HUES6 (cell line): ENCODE measurements at regions not wholly inside any gene's neighbourhood (a gene's known extent, or its start where the extent isn't known, plus 50 kb on each side); places are given as distances from the start of the nearest gene placed in this dataset.

ENCODE experiments used
- H3K27ac ChIP-seq: 2 replicates; pipeline ENCODE4 v1.7.0; 2013; ENCODE audit warnings: low read depth, mild to moderate bottlenecking, low read length, inconsistent platforms
- H3K27me3 ChIP-seq: 2 replicates; pipeline ENCODE4 v1.6.1; 2013; ENCODE audit warnings: low read length; ENCODE audit not compliant: control insufficient read depth, insufficient read depth
- H3K36me3 ChIP-seq: 2 replicates; pipeline ENCODE4 v1.6.1; 2013; ENCODE audit warnings: low read length; ENCODE audit not compliant: control insufficient read depth, insufficient read depth
- H3K4me1 ChIP-seq: 2 replicates; pipeline ENCODE4 v1.6.1; 2013; ENCODE audit warnings: low read length; ENCODE audit not compliant: control insufficient read depth, insufficient read depth
- H3K4me3 ChIP-seq: 2 replicates; pipeline ENCODE4 v1.5.1; 2013; ENCODE audit warnings: low read depth, low read length
- H3K9ac ChIP-seq: one replicate; pipeline ENCODE4 v1.6.1; 2013; ENCODE audit warnings: mild to moderate bottlenecking, low read length
- H3K9me3 ChIP-seq: 2 replicates; pipeline ENCODE4 v1.6.1; 2013; ENCODE audit warnings: low read depth, low read length; ENCODE audit not compliant: control insufficient read depth, insufficient read depth

DNA sequence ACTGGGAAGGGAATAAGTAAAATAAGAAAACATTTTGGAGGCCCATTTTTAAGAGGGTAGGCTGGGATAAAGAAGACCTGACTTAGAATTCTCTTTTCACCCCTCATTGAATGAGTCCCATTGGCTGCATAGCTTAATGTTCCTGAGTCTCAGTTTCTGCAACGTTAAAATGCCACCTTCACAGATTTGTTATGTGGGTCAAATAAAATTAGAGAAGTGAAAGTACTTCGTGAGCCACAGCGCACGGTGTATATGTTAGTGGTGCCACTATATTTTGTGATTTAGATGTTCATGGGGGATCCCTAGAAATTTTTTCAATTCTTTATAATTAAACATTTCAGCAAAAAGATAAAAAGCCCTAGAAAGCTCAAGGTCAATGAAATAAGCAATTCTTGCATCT, 109.2 kb upstream of the HS3ST1 start:
- Histone ChIP-seq H3K9ac (no peak overlapping the region), H3K36me3 (no peaks in the 10 kb centered on the region), H3K4me1 (peaks cover 4% of the 10 kb centered on the region), H3K4me3 (no peak overlapping the region), H3K9me3 (no peaks in the 10 kb centered on the region), H3K27ac (no peak overlapping the region), H3K27me3 (no peaks in the 10 kb centered on the region)

DNA sequence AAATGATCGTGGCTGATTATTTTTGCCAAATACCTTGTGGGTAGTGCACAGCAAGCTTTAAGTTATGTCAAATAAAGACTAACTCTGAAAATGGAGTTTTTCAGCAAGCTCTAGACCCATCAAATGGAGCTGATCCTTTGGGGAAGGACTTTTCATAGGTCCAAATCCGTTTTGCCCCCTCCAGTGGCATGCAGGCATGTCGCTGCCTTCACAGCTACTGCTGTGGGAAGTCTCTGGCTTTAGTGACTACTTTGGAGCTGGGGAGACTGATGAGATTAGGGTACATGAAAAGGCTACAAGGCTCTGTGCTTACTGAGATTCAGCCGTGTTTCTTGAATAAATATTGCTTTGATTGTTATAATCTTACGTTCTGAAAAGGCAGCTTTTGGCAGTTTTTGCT, 106.6 kb upstream of the HS3ST1 start:
- peaks cover 4% of the 10 kb centered on the region for H3K4me1 ChIP-seq
- H3K36me3 ChIP-seq = no peaks in the 10 kb centered on the region
- H3K4me3 ChIP-seq = no peak overlapping the region
- no peak overlapping the region for H3K27ac ChIP-seq
- H3K9ac ChIP-seq = no peak overlapping the region
- no peaks in the 10 kb centered on the region for H3K27me3 ChIP-seq
- H3K9me3 ChIP-seq = peaks cover 4% of the 10 kb centered on the region; the same call in 1 of the 2 replicates

DNA sequence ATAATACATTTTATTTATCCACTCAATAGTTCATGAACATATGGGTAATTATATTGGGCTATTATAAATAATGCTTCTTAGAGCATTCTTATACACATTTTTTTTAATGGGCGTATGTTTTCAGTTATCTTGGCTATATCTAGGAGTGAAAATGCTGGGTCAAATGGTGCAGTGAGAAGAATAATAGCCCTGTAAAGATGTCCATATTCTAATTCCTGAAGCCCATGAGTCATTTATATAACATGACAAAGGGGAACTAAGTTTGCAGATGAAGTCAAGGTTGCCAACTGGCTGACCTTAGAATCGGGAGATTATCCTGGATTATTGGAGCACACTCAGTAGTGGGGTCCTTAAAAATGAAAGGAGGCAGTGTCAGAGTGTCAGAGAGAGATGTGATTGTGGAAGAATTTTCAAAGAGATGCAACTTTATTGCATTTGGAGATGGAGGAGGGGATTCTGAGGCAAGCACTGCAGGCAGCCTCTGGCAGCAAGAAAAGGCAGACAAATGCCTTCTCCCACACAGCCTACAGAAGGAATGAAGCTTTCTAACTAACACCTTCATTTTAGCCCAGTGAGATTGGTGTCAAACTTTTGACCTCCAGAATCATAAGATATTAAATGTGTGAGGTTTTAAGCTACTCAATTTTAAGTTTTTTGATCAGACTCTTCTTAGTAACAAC, 106.1 kb upstream of the HS3ST1 start:
- Histone ChIP-seq H3K4me1 (peaks cover 4% of the 10 kb centered on the region), H3K9me3 (peaks cover 4% of the 10 kb centered on the region; the same call in 1 of the 2 replicates), H3K27me3 (no peaks in the 10 kb centered on the region), H3K36me3 (no peaks in the 10 kb centered on the region), H3K27ac (no peak overlapping the region), H3K9ac (no peak overlapping the region), H3K4me3 (no peak overlapping the region)

DNA sequence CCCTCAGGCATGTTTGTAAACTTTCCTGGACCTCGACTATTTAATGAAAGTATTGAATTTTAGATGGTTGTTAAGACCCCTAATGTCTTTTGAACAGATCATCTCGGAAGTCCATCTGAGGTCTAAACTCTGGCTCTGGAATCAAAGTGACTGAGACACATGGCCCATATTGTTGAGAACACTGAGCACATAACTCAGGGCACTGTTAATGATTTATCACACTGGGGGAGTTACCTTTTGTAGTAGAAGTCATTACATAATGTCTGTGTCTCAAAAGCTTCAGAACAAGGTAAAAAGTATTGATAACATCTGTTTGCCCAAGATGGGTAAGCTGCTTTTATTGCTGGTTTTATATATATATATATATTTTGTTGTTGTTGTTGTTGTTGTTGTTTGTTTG, 103.4 kb upstream of the HS3ST1 start:
- Histone ChIP-seq H3K36me3 (no peaks in the 10 kb centered on the region), H3K27ac (no peak overlapping the region), H3K4me3 (no peak overlapping the region), H3K4me1 (peaks cover 4% of the 10 kb centered on the region), H3K27me3 (no peaks in the 10 kb centered on the region), H3K9ac (no peak overlapping the region), H3K9me3 (peaks cover 4% of the 10 kb centered on the region; the same call in 1 of the 2 replicates)

DNA sequence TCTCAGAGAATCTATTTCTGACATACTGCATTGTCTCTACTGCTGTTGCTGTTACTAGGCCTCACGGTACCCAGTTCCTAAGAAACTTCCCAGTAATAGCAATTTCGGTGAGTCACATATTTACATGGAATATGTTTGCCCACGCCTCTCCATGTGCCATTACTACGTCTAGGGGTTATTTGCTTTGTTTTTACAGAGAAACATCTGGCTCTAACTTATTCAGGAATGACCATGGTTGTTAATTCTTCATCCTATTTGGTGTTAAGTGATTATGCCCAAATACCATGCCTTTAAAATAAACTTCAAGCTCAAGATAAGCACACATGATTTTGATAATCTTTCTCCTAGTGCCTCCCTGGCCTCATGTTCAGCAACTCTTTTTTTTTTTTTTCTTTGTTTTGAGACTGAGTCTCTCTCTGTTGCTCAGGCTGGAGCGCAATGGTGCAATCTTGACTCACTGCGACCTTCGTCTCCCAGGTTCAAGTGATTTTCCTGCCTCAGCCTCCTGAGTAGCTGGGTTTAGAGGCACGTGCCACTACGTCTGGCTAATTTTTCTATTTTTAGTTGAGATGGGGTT, 101.0 kb upstream of the HS3ST1 start:
- Histone ChIP-seq H3K4me3 (no peak overlapping the region), H3K27ac (no peak overlapping the region), H3K9ac (no peak overlapping the region), H3K4me1 (no peaks in the 10 kb centered on the region), H3K36me3 (no peaks in the 10 kb centered on the region), H3K27me3 (no peaks in the 10 kb centered on the region), H3K9me3 (peaks cover 4% of the 10 kb centered on the region; the same call in 1 of the 2 replicates)

DNA sequence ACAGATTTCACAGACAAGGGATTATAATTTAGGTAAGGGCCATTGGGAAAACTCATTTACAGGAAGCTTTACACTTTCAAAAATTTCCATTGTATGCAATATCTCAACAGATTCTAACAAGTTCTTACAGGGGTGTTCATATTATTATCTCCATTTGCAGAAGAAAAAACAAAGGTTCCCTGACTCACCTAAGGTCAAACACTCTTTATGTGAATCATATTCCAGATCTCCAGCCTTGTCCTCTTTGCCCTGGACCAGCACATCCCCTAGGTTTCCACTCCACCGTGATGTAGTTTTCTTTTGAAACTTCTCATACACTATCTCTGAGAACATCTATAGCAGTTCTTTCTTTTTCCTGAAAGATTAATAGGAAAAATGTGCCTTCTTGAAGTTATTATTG, 96.4 kb upstream of the HS3ST1 start:
- Histone ChIP-seq H3K9me3 (no peaks in the 10 kb centered on the region), H3K36me3 (no peaks in the 10 kb centered on the region), H3K4me3 (no peak overlapping the region), H3K27me3 (no peaks in the 10 kb centered on the region), H3K4me1 (no peaks in the 10 kb centered on the region), H3K27ac (no peak overlapping the region), H3K9ac (no peak overlapping the region)

DNA sequence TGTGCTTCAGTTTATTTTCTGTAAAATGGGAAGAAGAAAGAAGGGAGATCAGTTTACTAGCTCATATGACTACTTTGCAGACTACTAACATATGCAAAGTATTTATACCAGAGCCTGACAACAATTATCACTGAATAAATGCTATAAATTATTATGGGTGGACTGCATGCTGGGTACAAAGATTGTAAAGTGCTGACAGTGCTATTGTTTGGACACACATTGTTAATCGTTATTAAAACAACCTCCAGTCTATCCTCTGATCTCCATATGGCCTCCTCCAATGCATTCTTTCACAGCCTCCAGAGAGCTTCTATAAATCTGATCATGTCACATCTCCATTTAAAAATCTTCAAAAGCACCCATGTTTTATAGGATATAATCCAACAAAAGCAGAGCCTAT, 90.1 kb upstream of the HS3ST1 start:
- Histone ChIP-seq H3K36me3 (no peaks in the 10 kb centered on the region), H3K27me3 (no peaks in the 10 kb centered on the region), H3K27ac (no peak overlapping the region)

DNA sequence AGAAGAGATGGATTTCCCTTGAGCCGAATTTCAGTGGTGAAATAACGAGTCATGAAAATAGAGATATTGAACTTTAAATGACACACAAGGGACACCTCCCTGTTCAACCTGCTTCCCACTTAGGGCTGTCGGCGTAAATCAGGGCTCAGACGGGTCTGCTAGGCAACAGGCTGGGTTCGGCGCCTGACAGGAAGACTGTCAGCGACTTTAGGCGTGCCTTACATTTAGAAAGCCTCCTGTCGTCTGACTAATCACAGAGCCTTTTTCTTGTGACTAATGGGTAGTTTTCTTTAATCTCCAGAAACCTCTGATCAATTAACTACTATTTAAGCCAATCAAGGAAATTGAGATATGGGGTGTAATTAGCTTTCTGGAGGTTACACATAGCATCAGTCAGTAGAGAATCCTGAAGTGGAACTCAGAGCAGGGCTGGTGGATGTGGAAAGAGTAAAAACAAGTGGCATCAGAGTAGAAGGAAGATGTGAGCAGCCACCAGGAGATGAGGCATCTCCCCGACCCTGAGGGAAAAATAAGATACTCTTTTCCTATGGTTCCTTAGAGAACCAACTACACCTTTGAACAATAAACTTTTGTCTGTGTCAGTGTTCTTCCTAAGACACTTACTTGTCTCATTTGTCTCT, 86.2 kb upstream of the HS3ST1 start:
- Histone ChIP-seq H3K4me1 (no peaks in the 10 kb centered on the region), H3K27ac (no peak overlapping the region), H3K36me3 (no peaks in the 10 kb centered on the region), H3K27me3 (no peaks in the 10 kb centered on the region), H3K9ac (no peak overlapping the region), H3K9me3 (no peaks in the 10 kb centered on the region), H3K4me3 (no peak overlapping the region)

More for the DNA sequence above, 90.1 kb upstream of the HS3ST1 start:
- Histone ChIP-seq H3K4me1 (no peaks in the 10 kb centered on the region), H3K9me3 (no peaks in the 10 kb centered on the region), H3K9ac (no peak overlapping the region), H3K4me3 (no peak overlapping the region)

DNA sequence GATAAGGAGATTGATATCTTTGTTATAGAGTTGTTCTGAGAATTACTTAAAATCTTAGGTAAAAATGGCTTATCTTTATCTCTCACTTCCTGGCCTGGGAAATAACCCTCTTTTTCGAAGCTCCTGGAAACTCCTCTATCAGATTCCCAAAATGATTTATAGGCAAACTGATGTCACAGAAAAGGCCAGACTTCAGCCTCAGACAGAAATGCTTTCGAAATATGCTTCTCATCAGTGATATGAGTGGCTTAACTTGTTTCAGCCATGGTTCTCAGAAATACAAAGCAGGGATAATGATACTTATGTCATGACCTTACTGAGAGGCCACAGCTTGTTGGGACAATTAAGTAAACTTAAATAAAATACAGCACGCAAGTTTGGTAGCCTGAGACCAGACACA, 85.3 kb upstream of the HS3ST1 start:
- no peak overlapping the region for H3K9ac ChIP-seq
- H3K4me3 ChIP-seq = no peak overlapping the region
- H3K27ac ChIP-seq = no peak overlapping the region

DNA sequence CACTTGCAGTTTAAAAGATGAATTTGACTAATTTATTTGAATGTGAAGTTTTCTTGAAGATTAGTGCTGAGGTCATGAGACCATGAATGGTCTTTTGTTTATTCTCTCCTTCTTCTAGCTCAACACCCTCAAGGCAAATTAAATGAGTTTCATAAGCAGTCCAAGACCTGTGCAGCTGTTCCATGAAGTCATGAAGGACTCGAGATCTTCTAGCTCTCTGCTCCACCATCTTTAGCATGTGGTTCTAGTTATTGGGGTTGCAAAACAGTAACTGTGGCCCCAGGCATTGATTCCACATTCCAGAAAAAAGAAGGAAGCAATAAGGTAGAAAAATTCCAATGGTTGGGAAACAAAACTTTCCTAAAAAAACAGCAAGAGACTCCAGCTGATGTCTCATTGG, 84.2 kb upstream of the HS3ST1 start:
- Histone ChIP-seq H3K27me3 (no peaks in the 10 kb centered on the region), H3K36me3 (no peaks in the 10 kb centered on the region), H3K9me3 (no peaks in the 10 kb centered on the region), H3K27ac (no peak overlapping the region), H3K4me3 (no peak overlapping the region), H3K9ac (no peak overlapping the region), H3K4me1 (no peaks in the 10 kb centered on the region)

More for the DNA sequence above, 85.3 kb upstream of the HS3ST1 start:
- Histone ChIP-seq H3K36me3 (no peaks in the 10 kb centered on the region), H3K27me3 (no peaks in the 10 kb centered on the region), H3K4me1 (no peaks in the 10 kb centered on the region), H3K9me3 (no peaks in the 10 kb centered on the region)

DNA sequence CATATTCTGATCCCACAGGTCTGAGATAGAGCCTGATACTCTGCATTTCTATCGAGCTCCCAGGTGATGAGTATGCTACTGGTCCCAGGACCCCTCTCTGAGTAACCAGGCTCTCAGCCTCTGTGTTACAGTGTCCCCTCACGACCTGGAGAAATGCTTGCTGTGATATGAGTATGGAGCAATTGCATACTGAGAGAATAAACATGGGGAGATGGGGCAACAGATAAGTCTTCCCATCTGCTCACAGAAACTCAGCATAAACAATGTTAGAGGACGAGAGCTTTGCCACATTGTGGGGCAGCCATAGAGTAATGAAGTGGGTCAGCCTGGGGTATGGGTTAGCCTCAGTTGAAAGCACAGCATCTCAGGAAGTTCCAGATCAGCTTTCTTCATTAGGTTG, 82.6 kb upstream of the HS3ST1 start:
- Histone ChIP-seq H3K36me3 (no peaks in the 10 kb centered on the region), H3K27me3 (no peaks in the 10 kb centered on the region), H3K27ac (no peak overlapping the region), H3K9me3 (no peaks in the 10 kb centered on the region), H3K4me3 (no peak overlapping the region), H3K4me1 (no peaks in the 10 kb centered on the region), H3K9ac (no peak overlapping the region)
